Liver (tissue), 3 donors: ENCODE measurements at regions not wholly inside any gene's neighbourhood (a gene's known extent, or its start where the extent isn't known, plus 50 kb on each side); places are given as distances from the start of the nearest gene placed in this dataset.

ENCODE experiments used
- ATF3 ChIP-seq: IDR thresholded peaks from 2 replicates; pipeline ENCODE4 v1.6.1; 2016; ENCODE audit warnings: antibody characterized with exemption
- GABPA ChIP-seq, 2 donors: IDR thresholded peaks in 1 of 2; conservative IDR thresholded peaks in 1 of 2; 2 replicates each; pipeline ENCODE4 v1.6.1; 2016; ENCODE audit warnings: antibody characterized with exemption in 2 of 2, mild to moderate bottlenecking in 1 of 2, moderate library complexity in 1 of 2
- JUND ChIP-seq, 2 donors: IDR thresholded peaks; 2 replicates each; pipeline ENCODE4 v1.6.1; 2016; ENCODE audit warnings: antibody characterized with exemption in 2 of 2
- MAX ChIP-seq: IDR thresholded peaks from 2 replicates; pipeline ENCODE4 v1.6.1; 2016; ENCODE audit warnings: antibody characterized with exemption
- RXRA ChIP-seq, 2 donors: IDR thresholded peaks; 2 replicates each; pipeline ENCODE4 v1.6.1; 2017 to 2018; ENCODE audit warnings: antibody characterized with exemption in 2 of 2, mild to moderate bottlenecking in 1 of 2
- TAF1 ChIP-seq: conservative IDR thresholded peaks from 2 replicates; pipeline ENCODE4 v1.6.1; 2016; ENCODE audit warnings: antibody characterized with exemption, mild to moderate bottlenecking
- YY1 ChIP-seq: IDR thresholded peaks from 2 replicates; pipeline ENCODE4 v1.6.1; 2016; ENCODE audit warnings: antibody characterized with exemption, mild to moderate bottlenecking
- ZBTB33 ChIP-seq: IDR thresholded peaks from 2 replicates; pipeline ENCODE4 v1.6.1; 2016; ENCODE audit warnings: antibody characterized with exemption
- TF ChIP-seq, protein P1 (sequence below): fragments of 150-350 bp; IDR thresholded peaks from 2 replicates; pipeline ENCODE4 v1.5.1; 2017; ENCODE audit warnings: improper control_type of control experiment, low read depth, low read length; ENCODE audit not compliant: missing input control
- TF ChIP-seq, protein P2 (sequence below): IDR thresholded peaks from 2 replicates; pipeline ENCODE4 v1.6.1; 2016; ENCODE audit warnings: antibody characterized with exemption, mild to moderate bottlenecking
- donor health status: healthy.
- donor health status: healthy.

GRCh38 chr21:43281661-43282357 lies 113.0 kb downstream of the CRYAA start:
- TF ChIP-seq, protein P1, sequence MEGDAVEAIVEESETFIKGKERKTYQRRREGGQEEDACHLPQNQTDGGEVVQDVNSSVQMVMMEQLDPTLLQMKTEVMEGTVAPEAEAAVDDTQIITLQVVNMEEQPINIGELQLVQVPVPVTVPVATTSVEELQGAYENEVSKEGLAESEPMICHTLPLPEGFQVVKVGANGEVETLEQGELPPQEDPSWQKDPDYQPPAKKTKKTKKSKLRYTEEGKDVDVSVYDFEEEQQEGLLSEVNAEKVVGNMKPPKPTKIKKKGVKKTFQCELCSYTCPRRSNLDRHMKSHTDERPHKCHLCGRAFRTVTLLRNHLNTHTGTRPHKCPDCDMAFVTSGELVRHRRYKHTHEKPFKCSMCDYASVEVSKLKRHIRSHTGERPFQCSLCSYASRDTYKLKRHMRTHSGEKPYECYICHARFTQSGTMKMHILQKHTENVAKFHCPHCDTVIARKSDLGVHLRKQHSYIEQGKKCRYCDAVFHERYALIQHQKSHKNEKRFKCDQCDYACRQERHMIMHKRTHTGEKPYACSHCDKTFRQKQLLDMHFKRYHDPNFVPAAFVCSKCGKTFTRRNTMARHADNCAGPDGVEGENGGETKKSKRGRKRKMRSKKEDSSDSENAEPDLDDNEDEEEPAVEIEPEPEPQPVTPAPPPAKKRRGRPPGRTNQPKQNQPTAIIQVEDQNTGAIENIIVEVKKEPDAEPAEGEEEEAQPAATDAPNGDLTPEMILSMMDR, result no peak
- TF ChIP-seq, protein P2, sequence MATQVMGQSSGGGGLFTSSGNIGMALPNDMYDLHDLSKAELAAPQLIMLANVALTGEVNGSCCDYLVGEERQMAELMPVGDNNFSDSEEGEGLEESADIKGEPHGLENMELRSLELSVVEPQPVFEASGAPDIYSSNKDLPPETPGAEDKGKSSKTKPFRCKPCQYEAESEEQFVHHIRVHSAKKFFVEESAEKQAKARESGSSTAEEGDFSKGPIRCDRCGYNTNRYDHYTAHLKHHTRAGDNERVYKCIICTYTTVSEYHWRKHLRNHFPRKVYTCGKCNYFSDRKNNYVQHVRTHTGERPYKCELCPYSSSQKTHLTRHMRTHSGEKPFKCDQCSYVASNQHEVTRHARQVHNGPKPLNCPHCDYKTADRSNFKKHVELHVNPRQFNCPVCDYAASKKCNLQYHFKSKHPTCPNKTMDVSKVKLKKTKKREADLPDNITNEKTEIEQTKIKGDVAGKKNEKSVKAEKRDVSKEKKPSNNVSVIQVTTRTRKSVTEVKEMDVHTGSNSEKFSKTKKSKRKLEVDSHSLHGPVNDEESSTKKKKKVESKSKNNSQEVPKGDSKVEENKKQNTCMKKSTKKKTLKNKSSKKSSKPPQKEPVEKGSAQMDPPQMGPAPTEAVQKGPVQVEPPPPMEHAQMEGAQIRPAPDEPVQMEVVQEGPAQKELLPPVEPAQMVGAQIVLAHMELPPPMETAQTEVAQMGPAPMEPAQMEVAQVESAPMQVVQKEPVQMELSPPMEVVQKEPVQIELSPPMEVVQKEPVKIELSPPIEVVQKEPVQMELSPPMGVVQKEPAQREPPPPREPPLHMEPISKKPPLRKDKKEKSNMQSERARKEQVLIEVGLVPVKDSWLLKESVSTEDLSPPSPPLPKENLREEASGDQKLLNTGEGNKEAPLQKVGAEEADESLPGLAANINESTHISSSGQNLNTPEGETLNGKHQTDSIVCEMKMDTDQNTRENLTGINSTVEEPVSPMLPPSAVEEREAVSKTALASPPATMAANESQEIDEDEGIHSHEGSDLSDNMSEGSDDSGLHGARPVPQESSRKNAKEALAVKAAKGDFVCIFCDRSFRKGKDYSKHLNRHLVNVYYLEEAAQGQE, result no peak
- TF ChIP-seq YY1 (no peak), TAF1 (no peak), ZBTB33 (no peak), MAX (no peak), JUND (IDR thresholded peaks at IDR 0.05) (no peak), GABPA (IDR thresholded peaks at IDR 0.05 in 1 of 2, conservative IDR thresholded peaks at IDR 0.05 in 1 of 2) (no peak), ATF3 (no peak), RXRA (IDR thresholded peaks at IDR 0.05) (no peak)
